HPDE6-E6E7 (cell line): ENCODE measurements at regions not wholly inside any gene's neighbourhood (a gene's known extent, or its start where the extent isn't known, plus 50 kb on each side); places are given as distances from the start of the nearest gene placed in this dataset.
"Not testable (repeated sequence)": the region's sequence is repeated elsewhere in the genome, so short reads cannot be mapped to it uniquely, and the experiment has no call there.

Source experiments
- DNase-seq: peaks from one replicate; pipeline ENCODE4 v3.0.0; 2011; ENCODE audit warnings: missing footprints; ENCODE audit errors: extremely low spot score

GRCh38 chr6:155858906-155859305 lies 403.3 kb upstream of the NOX3 start:
- not testable (repeated sequence) for DNase-seq

- DNase-seq = no peak
These were observed 399.1 kb upstream of the NOX3 start for GRCh38 chr6:155854787-155855186.

- DNase-seq = no peak
These were observed 397.4 kb upstream of the NOX3 start for GRCh38 chr6:155853011-155853410.

GRCh38 chr6:155850408-155850841 lies 394.8 kb upstream of the NOX3 start:
- DNase-seq = no peak

- no peak for DNase-seq
These were observed 392.1 kb upstream of the NOX3 start for GRCh38 chr6:155847711-155848110.

GRCh38 chr6:155837474-155837873 lies 381.8 kb upstream of the NOX3 start:
- DNase-seq = no peak

- DNase-seq = no peak
These were observed 377.0 kb upstream of the NOX3 start for GRCh38 chr6:155832596-155832995.

GRCh38 chr6:155830531-155830930 lies 374.9 kb upstream of the NOX3 start:
- DNase-seq = no peak

- DNase-seq = no peak
These were observed 374.0 kb upstream of the NOX3 start for GRCh38 chr6:155829646-155830045.

- no peak for DNase-seq
These were observed 373.4 kb upstream of the NOX3 start for GRCh38 chr6:155828989-155829388.

- no peak for DNase-seq
These were observed 363.1 kb upstream of the NOX3 start for GRCh38 chr6:155818698-155819097.

- no peak for DNase-seq
These were observed 357.9 kb upstream of the NOX3 start for GRCh38 chr6:155813548-155813947.

- no peak for DNase-seq
These were observed 351.6 kb upstream of the NOX3 start for GRCh38 chr6:155807243-155807642.

GRCh38 chr6:155801046-155801445 lies 345.4 kb upstream of the NOX3 start:
- no peak for DNase-seq

GRCh38 chr6:155798876-155799275 lies 343.2 kb upstream of the NOX3 start:
- not testable (repeated sequence) for DNase-seq

- DNase-seq = no peak
These were observed 339.6 kb upstream of the NOX3 start for GRCh38 chr6:155795173-155795796.

GRCh38 chr6:155791891-155792290 lies 336.3 kb upstream of the NOX3 start:
- no peak for DNase-seq

- no peak for DNase-seq
These were observed 335.5 kb upstream of the NOX3 start for GRCh38 chr6:155791186-155791585.

GRCh38 chr6:155787168-155787567 lies 331.5 kb upstream of the NOX3 start:
- no peak for DNase-seq

- DNase-seq = no peak
These were observed 330.9 kb upstream of the NOX3 start for GRCh38 chr6:155786528-155786927.

GRCh38 chr6:155782739-155783459 lies 327.3 kb upstream of the NOX3 start:
- no peak for DNase-seq

- DNase-seq = peak; percentile 58
These were observed 326.7 kb upstream of the NOX3 start for GRCh38 chr6:155782320-155782731.

GRCh38 chr6:155779456-155779855 lies 323.8 kb upstream of the NOX3 start:
- no peak for DNase-seq

GRCh38 chr6:155778336-155778735 lies 322.7 kb upstream of the NOX3 start:
- no peak for DNase-seq
